G401.6 (cell line): ENCODE measurements at regions not wholly inside any gene's neighbourhood (a gene's known extent, or its start where the extent isn't known, plus 50 kb on each side); places are given as distances from the start of the nearest gene placed in this dataset.

Source experiments
- FAIRE-seq: peaks from 2 replicates; lab custom pipeline; 2012; peaks lifted over from hg19 to GRCh38; lab: Jason Lieb, UNC

DNA sequence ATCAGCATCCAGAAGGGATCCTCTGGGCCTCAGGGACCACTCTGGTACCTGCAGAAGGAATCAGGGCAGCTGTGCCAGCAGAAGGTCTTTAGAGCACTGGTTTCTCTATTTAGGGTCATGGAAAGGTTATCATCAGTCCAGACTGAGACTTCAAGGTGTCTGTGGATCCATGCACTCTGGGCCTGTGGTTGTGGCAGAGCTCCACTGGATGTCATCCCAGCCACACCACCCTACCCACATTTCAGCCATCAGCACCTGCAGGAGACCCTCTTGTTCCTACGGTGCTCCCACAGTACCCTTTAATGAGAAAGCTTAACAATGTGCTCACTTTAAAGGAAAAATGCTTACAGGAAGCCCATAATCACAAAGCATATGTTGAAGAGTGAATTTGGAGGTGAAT is 603.4 kb upstream of the CCDC54 start:
- no peak for FAIRE-seq

DNA sequence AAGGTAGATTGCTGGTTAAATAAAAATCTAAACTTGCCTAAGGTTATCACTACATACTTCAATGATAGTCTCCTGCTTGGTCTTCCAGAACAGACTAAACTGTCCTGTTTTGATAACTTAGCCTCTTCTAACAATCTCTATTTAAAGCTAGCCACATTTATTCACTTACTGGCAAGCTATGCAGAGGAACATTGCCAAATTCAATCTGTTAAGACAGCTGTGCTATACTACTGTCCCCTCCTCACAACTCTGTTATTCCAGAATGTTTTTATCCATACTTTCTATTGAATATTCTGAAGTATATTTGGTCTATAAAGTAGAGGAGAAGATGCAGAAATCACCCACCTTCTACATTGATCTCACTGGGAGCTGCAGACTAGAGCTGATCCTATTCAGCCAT is 594.0 kb upstream of the CCDC54 start:
- no peak for FAIRE-seq

DNA sequence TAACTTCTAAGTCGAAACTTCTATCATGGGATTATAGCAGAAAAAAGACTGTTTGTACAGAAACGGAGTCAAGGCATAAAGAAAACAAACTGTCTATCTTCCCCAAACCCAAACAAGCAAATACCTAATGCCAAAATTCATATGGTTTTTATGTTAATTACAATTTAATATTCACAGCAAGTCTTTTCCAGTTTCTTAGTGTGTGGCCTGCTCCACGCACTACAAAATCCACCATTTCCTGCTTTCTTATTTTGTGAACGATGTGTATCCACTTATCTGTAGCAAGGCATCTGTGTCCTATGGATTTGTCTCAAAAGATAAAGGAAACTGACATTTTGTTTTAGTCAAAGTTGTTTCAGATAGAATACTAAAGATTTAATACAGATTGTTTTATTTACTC is 588.0 kb upstream of the CCDC54 start:
- FAIRE-seq, result no peak

DNA sequence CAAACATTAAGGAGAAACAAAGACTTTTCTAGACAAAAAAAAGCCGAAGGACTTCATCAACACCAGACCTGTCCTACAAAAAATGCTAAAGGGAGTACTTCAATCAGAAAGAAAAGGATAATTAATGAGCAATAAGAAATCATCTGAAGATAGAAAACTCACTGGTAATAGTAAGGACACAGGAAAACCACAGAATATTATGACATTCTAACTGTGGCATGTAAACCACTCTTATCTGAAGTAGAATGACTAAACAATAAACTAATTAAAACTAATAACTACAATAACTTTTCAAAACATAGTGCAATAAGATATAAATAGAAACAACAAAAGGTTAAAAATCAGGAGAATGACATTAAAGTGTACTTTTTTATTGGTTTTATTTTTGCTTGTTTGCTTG is 584.5 kb upstream of the CCDC54 start:
- no peak for FAIRE-seq

DNA sequence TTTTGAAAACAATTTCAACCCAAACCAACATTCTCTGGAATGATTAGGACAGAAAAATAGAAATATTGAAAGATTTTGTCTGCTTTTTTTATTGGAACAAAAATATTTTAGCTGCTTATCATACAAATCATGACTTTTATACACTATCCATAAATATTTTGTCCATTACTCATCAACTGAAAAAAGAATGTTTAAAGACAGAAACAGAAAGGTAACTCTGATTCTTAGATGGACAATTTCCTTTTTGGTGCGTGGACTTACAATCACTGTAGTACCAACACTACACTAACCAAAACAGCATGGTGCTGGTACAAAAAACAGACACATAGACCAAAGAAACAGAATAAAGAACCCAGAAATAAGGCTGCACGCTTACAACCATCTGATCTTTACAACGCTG is 582.8 kb upstream of the CCDC54 start:
- no peak for FAIRE-seq

DNA sequence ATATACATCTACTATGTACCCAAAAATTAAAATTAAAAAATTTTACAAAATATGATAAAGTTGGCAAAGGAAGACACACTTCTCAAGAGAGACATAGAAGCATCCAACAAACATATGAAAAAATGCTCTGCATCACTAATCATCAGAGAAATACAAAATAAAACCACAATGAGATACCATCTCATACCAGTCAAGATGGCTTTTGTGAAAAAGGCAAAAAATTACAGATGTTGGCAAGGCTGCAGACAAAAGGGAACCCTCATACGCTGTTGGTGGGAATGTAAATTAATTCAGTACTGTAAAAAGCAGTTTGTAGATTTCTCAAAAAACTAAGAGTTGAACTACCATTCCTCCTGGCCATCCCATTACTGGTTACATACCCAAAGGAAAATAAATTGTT is 581.7 kb upstream of the CCDC54 start:
- FAIRE-seq, result no peak

DNA sequence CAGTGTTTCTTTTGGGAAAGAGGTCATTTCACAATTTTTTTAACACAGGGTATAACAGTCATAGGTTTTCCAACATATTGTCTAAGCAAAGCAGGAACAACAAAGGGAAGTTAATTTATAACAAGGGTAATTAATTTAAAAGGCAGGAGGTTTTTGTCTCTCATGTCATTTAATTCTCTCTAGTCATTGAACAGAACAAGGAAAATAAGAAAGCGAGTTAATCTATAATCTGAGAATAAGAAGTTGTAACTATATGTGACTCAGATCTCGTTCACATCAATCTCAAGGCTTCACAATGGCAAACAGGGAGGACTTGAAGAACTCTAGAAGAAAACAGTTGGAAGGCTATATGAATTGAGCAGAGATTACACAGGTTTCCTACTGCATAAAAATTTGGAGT is 579.8 kb upstream of the CCDC54 start:
- FAIRE-seq, result no peak

DNA sequence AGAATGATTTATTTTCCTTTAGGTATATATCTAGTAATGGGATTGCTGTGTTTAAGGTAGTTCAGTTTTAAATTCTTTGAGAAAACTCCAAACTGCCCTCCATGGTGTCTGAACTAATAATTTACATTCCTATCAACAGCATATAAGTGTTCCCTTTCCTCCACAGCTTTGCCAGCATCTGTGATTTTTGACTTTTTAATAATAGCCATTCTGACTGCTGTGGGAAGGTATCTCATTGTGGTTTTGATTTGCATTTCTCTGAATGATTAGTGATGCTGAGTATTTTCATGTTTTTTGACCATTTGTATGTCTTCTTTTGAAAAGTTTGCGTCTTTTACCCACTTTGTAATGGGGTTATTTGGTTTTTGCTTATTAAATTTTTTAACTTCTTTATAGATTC is 571.6 kb upstream of the CCDC54 start:
- FAIRE-seq, result no peak

DNA sequence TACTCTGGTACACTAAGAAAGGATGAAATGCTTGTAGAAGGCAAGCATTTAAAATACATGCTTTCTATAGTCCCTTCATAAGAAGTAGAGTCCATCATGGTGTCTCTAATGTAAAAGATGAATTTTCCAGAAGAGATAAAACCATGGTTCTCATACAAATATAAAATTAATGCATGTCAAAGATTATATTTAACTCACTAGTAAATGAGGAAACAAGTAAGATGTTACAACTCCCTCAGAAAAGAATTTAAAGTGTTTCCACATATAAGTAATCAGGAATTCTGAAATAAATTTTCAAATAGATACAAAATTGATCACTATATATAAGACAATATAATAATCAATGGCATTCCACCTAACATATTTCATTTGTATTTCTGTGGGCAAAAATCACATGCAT is 570.3 kb upstream of the CCDC54 start:
- no peak for FAIRE-seq

DNA sequence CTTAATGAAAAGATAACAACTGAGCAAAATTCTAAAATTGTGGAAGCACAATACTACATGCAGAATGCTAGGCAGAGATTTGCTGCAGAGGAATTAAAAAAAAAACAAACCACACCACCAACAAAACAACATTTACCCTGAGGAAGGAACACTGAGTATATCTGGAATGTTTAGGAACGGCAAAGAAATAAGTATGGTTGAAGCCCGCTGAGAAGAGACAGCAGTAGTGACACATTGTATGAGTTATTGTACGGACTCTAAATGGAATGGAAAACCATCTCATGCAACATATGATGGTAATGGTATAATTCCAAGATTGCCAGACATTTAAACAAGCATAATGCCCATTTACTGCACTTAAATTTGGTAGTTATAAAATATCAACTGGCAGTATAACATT is 568.2 kb upstream of the CCDC54 start:
- FAIRE-seq, result no peak

DNA sequence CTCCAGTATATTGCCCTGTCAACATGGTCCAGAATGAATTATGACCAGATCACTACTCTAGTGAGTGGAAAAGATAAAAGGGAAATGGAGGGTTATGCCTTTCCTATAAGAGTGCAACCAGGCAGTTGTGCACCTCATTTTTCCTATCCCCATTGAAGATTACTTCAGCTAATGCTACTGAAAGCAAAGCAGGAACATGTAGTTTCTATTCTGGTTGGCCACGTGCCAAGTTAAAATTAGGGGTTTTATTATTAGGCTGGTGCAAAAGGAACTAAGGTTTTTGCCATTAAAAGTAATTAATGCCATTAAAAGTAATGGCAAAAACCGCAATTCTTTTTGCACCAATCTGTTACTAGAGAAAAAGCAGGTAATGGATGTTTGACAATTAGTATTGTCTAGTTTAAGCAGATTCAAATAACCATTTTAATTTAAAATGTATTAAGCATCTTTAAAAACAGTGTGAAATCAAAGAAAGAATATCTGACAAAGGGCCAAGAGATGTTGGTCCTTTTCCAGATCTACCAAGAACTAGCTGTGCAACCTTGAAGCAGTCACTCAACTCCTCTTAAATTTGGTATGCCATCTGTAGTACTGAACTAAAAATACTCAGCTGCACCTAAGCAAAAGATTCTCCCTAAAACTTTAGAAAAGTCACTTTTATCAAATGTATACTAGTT is 567.5 kb upstream of the CCDC54 start:
- no peak for FAIRE-seq

DNA sequence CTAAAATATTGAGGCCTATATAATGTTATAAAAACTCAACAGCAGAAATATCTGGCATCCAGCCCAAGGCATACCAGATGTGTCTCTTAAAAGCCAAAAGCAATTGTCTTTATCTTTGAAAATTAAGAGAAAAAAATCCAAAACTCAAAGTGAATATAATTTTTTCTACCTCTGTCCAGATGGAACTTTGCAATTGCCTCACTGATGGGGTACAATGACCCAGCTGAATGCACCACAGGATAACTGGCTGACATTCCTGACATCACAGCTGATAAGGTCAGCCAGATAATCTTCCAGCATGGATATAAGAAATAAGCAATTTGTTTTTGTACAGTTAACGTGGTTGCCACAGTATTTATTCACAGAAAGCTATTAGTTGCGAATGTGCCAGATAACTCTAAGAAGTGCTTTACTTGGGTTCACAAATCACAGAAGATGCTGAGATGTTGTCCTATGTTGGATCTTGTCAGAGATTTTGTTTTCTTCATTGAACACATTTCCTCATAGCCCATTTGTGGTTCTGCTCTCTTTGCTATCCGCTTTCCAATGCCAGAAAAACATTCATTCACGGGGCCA is 566.9 kb upstream of the CCDC54 start:
- FAIRE-seq, result no peak

DNA sequence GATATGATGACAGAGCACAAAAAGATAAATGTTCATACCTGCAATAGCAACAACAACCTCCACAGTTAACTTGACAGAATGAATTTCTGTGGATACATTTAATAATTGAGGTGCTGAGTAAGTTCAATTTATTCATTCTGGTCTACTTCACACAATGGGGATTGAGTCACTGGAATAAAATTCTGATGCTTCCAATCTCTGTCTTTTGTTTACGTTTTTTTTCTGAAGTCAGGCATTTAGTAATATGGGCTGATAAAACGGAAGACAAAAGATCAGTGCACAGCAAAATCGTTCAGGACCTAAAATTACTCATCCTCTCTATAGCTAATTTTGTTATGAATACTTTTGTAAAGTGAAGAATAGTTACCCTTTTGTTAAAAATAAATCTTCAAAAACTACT is 565.9 kb upstream of the CCDC54 start:
- no peak for FAIRE-seq

DNA sequence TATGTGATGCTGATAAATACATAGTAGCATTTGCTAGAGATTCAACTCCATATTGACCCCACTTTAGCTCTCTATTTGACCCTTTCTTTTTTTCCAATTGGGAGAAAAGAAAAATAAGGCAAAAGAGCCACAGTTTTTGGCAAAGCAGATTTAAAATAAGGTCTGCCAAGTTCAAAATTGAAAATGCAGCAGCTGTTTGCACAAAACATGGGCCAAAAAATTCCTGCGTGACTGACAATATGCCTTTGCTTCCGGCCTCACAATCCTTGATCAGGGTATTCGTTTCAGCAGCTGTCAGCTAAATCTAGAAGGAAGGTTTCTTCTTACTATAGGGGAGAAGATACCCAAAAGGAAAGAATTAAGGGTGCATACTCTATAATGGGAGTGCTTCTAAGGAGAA is 563.5 kb upstream of the CCDC54 start:
- FAIRE-seq, result no peak

DNA sequence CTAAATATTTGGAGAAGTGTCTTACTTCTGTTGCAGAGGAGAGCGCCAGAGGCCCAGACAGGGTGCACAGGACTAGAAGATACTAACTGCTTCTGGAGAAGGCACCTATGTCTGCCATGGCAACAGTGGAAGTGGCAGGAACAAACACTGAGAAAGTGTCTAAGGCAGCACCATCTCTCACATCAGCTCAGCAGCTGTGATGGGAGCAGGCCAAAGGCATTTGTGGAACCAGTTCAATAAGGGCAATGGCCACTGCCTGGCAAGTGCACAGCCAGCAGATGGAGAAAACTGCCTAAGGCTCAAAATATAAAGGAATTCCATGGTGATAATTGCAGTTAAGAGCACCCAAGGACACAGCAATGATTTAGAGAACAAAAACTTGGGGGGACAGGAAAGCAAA is 563.0 kb upstream of the CCDC54 start:
- FAIRE-seq, result no peak

DNA sequence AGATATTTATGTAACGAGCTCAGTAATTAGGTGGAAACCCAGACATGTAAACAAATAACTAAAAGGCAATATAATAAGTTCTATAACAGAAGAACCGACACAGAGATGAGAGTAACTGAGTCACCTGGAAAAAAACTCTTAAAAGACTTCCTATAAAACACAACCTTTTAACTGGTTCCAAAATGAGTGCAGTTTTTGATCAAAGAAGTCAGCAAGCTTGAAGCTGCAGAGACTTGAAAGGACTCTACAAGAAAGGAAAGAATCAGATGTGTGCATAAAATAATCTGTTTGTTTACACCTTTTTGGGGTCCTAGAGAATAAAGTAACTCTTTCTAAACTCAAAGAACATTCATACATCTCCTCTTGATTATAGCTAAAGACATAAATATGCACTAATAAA is 560.4 kb upstream of the CCDC54 start:
- no peak for FAIRE-seq

DNA sequence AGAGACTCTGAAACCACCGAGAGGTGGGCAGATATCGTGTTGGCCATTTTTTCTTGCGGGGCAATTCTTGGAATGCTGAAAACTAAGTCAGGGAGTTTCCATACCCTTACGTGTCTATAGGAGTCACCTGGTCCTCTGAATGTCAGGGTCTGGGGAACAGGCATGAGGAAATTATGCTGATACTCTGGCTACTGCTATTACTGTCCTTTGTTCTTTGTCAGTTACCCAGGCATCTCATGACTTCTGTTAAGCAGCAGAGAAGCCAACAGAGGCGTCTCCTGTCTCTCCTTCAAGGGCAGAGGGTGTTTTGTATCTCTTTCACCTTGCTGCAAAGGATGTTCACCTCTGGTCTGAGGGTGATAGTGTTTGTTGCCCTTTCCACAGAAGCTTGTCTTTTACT is 559.5 kb upstream of the CCDC54 start:
- no peak for FAIRE-seq

DNA sequence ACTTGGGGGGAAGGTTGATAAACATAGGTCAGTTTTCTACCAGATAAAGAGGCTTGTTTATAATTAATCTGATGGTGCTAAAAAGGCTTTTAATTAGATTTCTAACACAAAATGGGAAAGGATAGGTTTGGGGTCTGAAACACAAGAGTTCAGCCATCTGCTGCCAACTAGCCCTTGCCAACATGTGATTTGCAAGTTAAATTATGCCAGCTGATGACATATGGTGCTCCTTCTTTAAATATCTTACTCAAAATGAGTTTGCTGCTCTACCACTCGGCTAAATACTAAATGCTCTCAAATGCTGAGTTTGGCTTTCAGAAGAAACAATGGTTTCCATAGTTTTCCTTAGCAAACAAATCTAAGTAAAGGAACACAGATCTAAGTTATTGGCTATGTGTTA is 557.8 kb upstream of the CCDC54 start:
- no peak for FAIRE-seq

DNA sequence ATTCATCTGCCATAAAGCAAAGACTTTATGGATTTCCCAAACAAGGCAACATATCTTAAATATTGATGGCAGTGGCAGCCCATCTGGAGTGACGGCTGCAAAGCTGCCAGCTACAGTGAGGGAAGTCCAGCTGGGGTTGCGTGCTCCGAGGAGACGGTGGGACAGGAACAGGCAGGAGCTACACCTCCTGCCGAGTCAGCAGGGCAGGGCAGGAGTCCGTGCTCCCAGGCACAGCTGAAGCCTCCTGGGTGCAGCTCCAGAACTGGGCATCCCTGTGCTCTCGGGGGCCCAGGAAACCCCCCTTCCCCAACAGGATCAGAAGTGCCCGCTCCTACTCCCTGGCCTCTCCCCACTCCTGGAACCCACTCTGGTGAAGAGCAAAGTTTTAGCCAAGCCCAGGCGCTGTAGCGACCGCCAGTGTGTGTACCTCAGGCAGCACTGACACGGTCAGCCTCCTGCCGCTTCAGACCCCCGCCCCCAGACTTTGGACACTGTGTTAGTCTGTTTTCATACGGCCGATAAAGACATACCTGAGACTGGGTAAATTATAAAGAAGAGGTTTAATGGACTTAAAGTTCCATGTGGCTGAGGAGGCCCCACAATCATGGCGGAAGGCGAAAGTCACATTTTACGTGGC is 556.4 kb upstream of the CCDC54 start:
- FAIRE-seq, result no peak

DNA sequence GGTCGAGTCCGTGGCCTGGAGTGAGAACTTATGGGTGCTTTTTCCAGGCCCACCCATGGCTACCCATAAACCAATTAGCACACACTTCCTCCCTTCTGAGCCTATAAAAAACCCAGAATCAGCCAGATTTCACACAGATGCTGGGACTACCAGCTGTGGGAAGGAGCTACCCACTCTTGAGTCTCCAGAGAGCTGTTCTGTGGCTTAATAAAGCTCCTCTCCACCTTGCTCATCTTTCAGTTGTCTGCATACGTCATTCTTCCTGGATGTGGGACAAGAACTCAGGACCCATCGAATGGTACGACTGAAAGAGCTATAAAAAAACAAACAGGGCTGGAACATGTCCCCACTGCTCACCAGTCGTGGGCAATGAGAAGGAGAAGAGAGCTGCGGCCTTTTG is 555.4 kb upstream of the CCDC54 start:
- no peak for FAIRE-seq

DNA sequence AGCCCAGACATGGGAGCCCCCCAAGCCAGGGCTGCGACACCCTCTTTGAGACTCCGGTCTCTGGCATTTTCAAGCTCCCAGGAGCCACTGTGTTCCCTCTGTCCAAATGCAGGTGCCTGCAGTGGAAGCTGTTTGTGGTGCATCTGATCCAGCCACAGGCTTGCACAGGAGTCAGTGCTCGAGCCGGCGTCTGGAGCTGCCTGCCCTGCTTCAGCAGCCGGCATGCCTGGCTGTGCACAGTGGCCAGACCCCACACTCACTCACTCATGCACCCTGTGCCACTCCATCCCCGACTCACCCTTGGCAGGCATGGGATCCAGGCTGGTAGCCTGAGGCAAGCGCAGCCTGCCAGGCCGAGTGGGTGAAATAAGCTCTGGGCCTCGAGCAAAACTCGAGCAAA is 555.0 kb upstream of the CCDC54 start:
- no peak for FAIRE-seq

DNA sequence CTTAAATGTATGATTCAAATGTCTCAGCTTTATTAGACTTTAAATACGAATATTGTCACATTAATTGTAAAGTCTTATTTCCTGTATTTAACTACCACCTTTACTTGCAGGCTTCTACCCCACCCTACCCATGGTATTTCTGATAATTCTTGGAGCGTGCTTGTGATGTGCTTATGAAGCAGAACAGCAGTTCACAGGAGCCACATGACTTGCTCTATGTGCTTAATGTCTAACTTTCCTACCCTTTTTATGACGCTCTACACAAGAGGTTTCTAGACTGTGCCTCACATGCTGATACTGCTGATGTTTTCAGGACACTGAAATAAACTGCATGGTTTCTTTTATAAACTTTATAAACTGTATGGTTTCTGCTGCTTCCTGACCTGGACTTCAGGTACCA is 553.5 kb upstream of the CCDC54 start:
- no peak for FAIRE-seq

DNA sequence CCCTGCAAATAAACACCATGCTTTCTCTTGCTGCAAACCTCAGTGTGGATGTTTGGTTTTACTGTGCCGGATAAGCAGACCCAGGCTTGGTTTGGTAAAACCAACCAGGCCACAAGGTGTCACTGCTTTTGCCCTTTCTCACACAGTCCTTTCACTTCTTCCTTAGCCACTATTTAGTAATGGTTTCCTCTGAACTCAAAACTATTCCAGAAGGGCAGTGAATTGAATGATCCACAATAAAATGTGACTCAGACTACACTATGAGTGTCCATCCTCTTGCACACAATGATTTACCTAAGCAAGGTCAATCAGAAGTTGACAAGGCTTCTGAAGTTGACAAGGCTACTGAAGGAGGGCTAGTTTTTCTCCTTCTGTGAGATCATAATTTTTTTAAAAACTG is 552.4 kb upstream of the CCDC54 start:
- no peak for FAIRE-seq

DNA sequence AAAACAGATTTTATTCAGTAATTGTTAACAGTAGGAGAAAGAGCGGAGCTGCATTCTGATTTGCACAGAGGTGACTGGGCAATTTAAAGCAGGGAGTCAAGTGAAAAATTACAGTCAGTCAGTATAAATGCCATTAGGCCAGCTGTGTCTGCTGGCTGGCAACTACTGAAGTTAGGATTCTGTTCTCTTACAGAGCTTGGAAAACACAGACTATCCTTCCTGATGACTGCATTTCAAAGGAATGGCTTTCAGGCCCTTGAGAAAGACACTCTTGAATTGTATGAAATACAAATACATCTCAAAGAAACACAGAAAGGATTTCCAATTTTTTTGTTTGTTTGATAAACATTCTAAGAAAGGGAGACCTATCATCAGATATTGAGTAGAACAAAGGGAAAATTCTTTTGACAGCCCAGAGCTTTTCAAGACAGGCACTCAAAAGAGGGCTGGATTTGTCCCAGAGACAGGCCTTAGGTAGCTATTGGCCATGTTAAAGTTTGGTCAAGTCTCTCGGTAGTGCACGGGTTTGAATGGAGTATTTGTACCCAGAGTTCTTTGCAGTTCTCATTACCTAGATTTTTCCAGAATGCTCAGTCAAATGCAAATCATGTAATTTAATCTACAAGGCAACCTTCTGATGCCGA is 551.2 kb upstream of the CCDC54 start:
- FAIRE-seq, result no peak
